WTC11 (cell line): ENCODE measurements at regions not wholly inside any gene's neighbourhood (a gene's known extent, or its start where the extent isn't known, plus 50 kb on each side); places are given as distances from the start of the nearest gene placed in this dataset.

Experiments
- ATAC-seq: fragments of 200-7000 bp; cut with Tn5 transposase; 2 replicates; pipeline ENCODE4 v1.10.0; 2021; ENCODE audit warnings: mild to moderate bottlenecking, moderate library complexity
- CTCF ChIA-PET: fragments of 300-600 bp; sonication (Branson Sonifier 250); formaldehyde crosslinking; loops from one replicate; lab custom pipeline; 2021; ENCODE audit warnings: antibody characterized with exemption; lab: Charles Lee
- POLR2A ChIA-PET: fragments of 350-600 bp; sonication (Branson Sonifier 250); formaldehyde crosslinking; loops from one replicate; lab custom pipeline; 2021; ENCODE audit warnings: antibody characterized with exemption; lab: Charles Lee
- DNase-seq: peaks from one replicate; pipeline ENCODE4 v3.0.0; 2021; ENCODE audit warnings: low spot score
- H3K27ac Mint-ChIP-seq: 2 replicates; pipeline ENCODE4 v1.8.0; 2021; ENCODE audit warnings: mixed read lengths
- H3K27me3 Mint-ChIP-seq: 2 replicates; pipeline ENCODE4 v1.8.0; 2021; ENCODE audit warnings: low read depth, mild to moderate bottlenecking, moderate library complexity, mixed read lengths
- H3K36me3 Mint-ChIP-seq: 2 replicates; pipeline ENCODE4 v1.8.0; 2021; ENCODE audit warnings: mixed read lengths
- H3K4me1 Mint-ChIP-seq: 2 replicates; pipeline ENCODE4 v1.8.0; 2022; ENCODE audit warnings: mixed read lengths
- H3K4me3 Mint-ChIP-seq: 2 replicates; pipeline ENCODE4 v1.8.0; 2021; ENCODE audit warnings: mild to moderate bottlenecking, moderate library complexity, mixed read lengths
- H3K9me3 Mint-ChIP-seq: 2 replicates; pipeline ENCODE4 v1.8.0; 2021; ENCODE audit warnings: mixed read lengths
- ELF4 ChIP-seq: sonication (generic); formaldehyde crosslinking; IDR thresholded peaks from 2 replicates; pipeline ENCODE4 v1.8.1; 2022; ENCODE audit warnings: low read depth, mild to moderate bottlenecking, moderate library complexity, missing genetic modification reagents
- EMX1 ChIP-seq: fragments of 250-450 bp; sonication (Bioruptor Pico); IDR thresholded peaks from 2 replicates; pipeline ENCODE4 v1.8.0; 2021; ENCODE audit warnings: mild to moderate bottlenecking
- ETV6 ChIP-seq: sonication (generic); formaldehyde crosslinking; IDR thresholded peaks from 2 replicates; pipeline ENCODE4 v1.8.1; 2022; ENCODE audit warnings: mild to moderate bottlenecking, missing genetic modification reagents
- FOXK1 ChIP-seq: sonication (generic); formaldehyde crosslinking; IDR thresholded peaks from 2 replicates; pipeline ENCODE4 v1.8.0; 2022; ENCODE audit warnings: mild to moderate bottlenecking, moderate library complexity, missing genetic modification reagents
- FOXP1 ChIP-seq: sonication (generic); formaldehyde crosslinking; IDR thresholded peaks from 2 replicates; pipeline ENCODE4 v1.8.0; 2022; ENCODE audit warnings: missing genetic modification reagents, mild to moderate bottlenecking, moderate library complexity, borderline replicate concordance
- GTF2I ChIP-seq: fragments of 250-450 bp; sonication (Bioruptor Pico); conservative IDR thresholded peaks from 2 replicates; pipeline ENCODE4 v1.4.0; 2021; ENCODE audit warnings: mild to moderate bottlenecking
- MLX ChIP-seq: sonication (generic); formaldehyde crosslinking; IDR thresholded peaks from 2 replicates; pipeline ENCODE4 v1.8.1; 2023; ENCODE audit warnings: mild to moderate bottlenecking, missing genetic modification reagents, moderate library complexity
- NFATC4 ChIP-seq: fragments of 250-450 bp; sonication (Bioruptor Pico); IDR thresholded peaks from 2 replicates; pipeline ENCODE4 v1.9.0; 2021; ENCODE audit warnings: mild to moderate bottlenecking
- NR2C2 ChIP-seq: sonication (generic); formaldehyde crosslinking; IDR thresholded peaks from 2 replicates; pipeline ENCODE4 v1.8.0; 2022; ENCODE audit warnings: mild to moderate bottlenecking, missing genetic modification reagents
- OVOL2 ChIP-seq: fragments of 250-450 bp; sonication (Bioruptor Pico); IDR thresholded peaks from 2 replicates; pipeline ENCODE4 v1.9.0; 2021; ENCODE audit warnings: mild to moderate bottlenecking, borderline replicate concordance
- PRRX2 ChIP-seq: fragments of 250-450 bp; sonication (Bioruptor Pico); IDR thresholded peaks from 2 replicates; pipeline ENCODE4 v1.8.0; 2021; ENCODE audit warnings: mild to moderate bottlenecking
- SMAD4 ChIP-seq: sonication (generic); formaldehyde crosslinking; IDR thresholded peaks from 2 replicates; pipeline ENCODE4 v1.8.0; 2022; ENCODE audit warnings: mild to moderate bottlenecking, missing genetic modification reagents
- TEAD1 ChIP-seq: sonication (generic); formaldehyde crosslinking; IDR thresholded peaks from 2 replicates; pipeline ENCODE4 v1.8.0; 2022; ENCODE audit warnings: mild to moderate bottlenecking, missing genetic modification reagents
- TP53 ChIP-seq: sonication (generic); formaldehyde crosslinking; IDR thresholded peaks from 2 replicates; pipeline ENCODE4 v1.8.1; 2023; ENCODE audit warnings: mild to moderate bottlenecking, missing genetic modification reagents
- ZBTB21 ChIP-seq: sonication (generic); formaldehyde crosslinking; IDR thresholded peaks from 2 replicates; pipeline ENCODE4 v1.8.1; 2023; ENCODE audit warnings: mild to moderate bottlenecking, missing genetic modification reagents, borderline replicate concordance
- ZNF121 ChIP-seq: sonication (generic); formaldehyde crosslinking; IDR thresholded peaks from 2 replicates; pipeline ENCODE4 v1.8.0; 2023; ENCODE audit warnings: missing genetic modification reagents
- ZNF138 ChIP-seq: sonication (generic); formaldehyde crosslinking; conservative IDR thresholded peaks from 2 replicates; pipeline ENCODE4 v1.8.1; 2022; ENCODE audit warnings: mild to moderate bottlenecking, moderate library complexity, missing genetic modification reagents
- ZNF219 ChIP-seq: sonication (generic); formaldehyde crosslinking; IDR thresholded peaks from 2 replicates; pipeline ENCODE4 v1.8.0; 2023; ENCODE audit warnings: missing genetic modification reagents, mild to moderate bottlenecking, borderline replicate concordance
- ZNF396 ChIP-seq: fragments of 250-450 bp; sonication (Bioruptor Pico); IDR thresholded peaks from 2 replicates; pipeline ENCODE4 v1.8.0; 2021; ENCODE audit warnings: mild to moderate bottlenecking, moderate library complexity, borderline replicate concordance
- ZNF423 ChIP-seq: fragments of 250-450 bp; sonication (Bioruptor Pico); IDR thresholded peaks from 2 replicates; pipeline ENCODE4 v2.1.2; 2022; ENCODE audit warnings: mild to moderate bottlenecking, moderate library complexity
- ZNF671 ChIP-seq: fragments of 250-450 bp; sonication (Bioruptor Pico); IDR thresholded peaks from 2 replicates; pipeline ENCODE4 v1.8.0; 2021; ENCODE audit warnings: mild to moderate bottlenecking
- TF ChIP-seq, protein P1 (sequence below): fragments of 250-450 bp; sonication (Bioruptor Pico); IDR thresholded peaks from 2 replicates; pipeline ENCODE4 v1.8.0; 2021; ENCODE audit warnings: mild to moderate bottlenecking
- TF ChIP-seq, protein P2 (sequence below): sonication (generic); formaldehyde crosslinking; conservative IDR thresholded peaks from 2 replicates; pipeline ENCODE4 v1.8.1; 2023; ENCODE audit warnings: mild to moderate bottlenecking, low read depth, missing genetic modification reagents, moderate library complexity
- TF ChIP-seq, protein P3 (sequence below): sonication (generic); formaldehyde crosslinking; IDR thresholded peaks from 2 replicates; pipeline ENCODE4 v1.8.1; 2022; ENCODE audit warnings: mild to moderate bottlenecking, moderate library complexity, missing genetic modification reagents
- TF ChIP-seq, protein P4 (sequence below): sonication (generic); formaldehyde crosslinking; IDR thresholded peaks from 2 replicates; pipeline ENCODE4 v1.8.1; 2023; ENCODE audit warnings: mild to moderate bottlenecking, missing genetic modification reagents, borderline replicate concordance
- TF ChIP-seq, protein P5 (sequence below): fragments of 250-450 bp; sonication (Bioruptor Pico); IDR thresholded peaks from 2 replicates; pipeline ENCODE4 v1.9.0; 2021; ENCODE audit warnings: mild to moderate bottlenecking

GRCh38 chr5:4772591-4772990, 367.5 kb upstream of the ADAMTS16 start:
- ATAC-seq: no peak

GRCh38 chr5:4773827-4774317, 366.3 kb upstream of the ADAMTS16 start:
- Mint-ChIP-seq H3K27me3 (no peaks in the 10 kb centered on the region; the same call in 1 of the 2 replicates), H3K4me3 (no peak overlapping the region), H3K9me3 (peaks cover 8% of the 10 kb centered on the region), H3K4me1 (no peaks in the 10 kb centered on the region), H3K36me3 (no peaks in the 10 kb centered on the region), H3K27ac (no peak overlapping the region)
- ATAC-seq: no peak
- no peak for DNase-seq
- TF ChIP-seq EMX1 (no peak), MLX (CRISPR knock-in tag) (no peak)
- ChIA-PET CTCF (no interaction called here), POLR2A (no interaction called here)

More at GRCh38 chr5:4772591-4772990, 367.5 kb upstream of the ADAMTS16 start:
- POLR2A ChIA-PET: no interaction called here
- Mint-ChIP-seq H3K27me3 (no peaks in the 10 kb centered on the region; the same call in 1 of the 2 replicates), H3K4me1 (no peaks in the 10 kb centered on the region)
- DNase-seq: no peak
- TF ChIP-seq, protein P1, sequence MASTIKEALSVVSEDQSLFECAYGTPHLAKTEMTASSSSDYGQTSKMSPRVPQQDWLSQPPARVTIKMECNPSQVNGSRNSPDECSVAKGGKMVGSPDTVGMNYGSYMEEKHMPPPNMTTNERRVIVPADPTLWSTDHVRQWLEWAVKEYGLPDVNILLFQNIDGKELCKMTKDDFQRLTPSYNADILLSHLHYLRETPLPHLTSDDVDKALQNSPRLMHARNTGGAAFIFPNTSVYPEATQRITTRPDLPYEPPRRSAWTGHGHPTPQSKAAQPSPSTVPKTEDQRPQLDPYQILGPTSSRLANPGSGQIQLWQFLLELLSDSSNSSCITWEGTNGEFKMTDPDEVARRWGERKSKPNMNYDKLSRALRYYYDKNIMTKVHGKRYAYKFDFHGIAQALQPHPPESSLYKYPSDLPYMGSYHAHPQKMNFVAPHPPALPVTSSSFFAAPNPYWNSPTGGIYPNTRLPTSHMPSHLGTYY (CRISPR knock-in tag): no peak
- TF ChIP-seq FOXK1: no peak
- TF ChIP-seq FOXP1: no peak
- no peak for TF ChIP-seq ZNF396
- no peak for TF ChIP-seq ETV6 (CRISPR knock-in tag)
- no peak for TF ChIP-seq ELF4 (CRISPR knock-in tag)
- no peak for TF ChIP-seq ZNF671 (CRISPR knock-in tag)
- TF ChIP-seq OVOL2 (CRISPR knock-in tag): no peak
- no peak for TF ChIP-seq SMAD4 (CRISPR knock-in tag)
- TF ChIP-seq, protein P2, sequence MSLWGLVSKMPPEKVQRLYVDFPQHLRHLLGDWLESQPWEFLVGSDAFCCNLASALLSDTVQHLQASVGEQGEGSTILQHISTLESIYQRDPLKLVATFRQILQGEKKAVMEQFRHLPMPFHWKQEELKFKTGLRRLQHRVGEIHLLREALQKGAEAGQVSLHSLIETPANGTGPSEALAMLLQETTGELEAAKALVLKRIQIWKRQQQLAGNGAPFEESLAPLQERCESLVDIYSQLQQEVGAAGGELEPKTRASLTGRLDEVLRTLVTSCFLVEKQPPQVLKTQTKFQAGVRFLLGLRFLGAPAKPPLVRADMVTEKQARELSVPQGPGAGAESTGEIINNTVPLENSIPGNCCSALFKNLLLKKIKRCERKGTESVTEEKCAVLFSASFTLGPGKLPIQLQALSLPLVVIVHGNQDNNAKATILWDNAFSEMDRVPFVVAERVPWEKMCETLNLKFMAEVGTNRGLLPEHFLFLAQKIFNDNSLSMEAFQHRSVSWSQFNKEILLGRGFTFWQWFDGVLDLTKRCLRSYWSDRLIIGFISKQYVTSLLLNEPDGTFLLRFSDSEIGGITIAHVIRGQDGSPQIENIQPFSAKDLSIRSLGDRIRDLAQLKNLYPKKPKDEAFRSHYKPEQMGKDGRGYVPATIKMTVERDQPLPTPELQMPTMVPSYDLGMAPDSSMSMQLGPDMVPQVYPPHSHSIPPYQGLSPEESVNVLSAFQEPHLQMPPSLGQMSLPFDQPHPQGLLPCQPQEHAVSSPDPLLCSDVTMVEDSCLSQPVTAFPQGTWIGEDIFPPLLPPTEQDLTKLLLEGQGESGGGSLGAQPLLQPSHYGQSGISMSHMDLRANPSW: no peak
- TF ChIP-seq NFATC4 (CRISPR knock-in tag): no peak
- no peak for TF ChIP-seq TEAD1 (CRISPR knock-in tag)
- no peak for TF ChIP-seq ZNF121 (CRISPR knock-in tag)
- TF ChIP-seq, protein P3, sequence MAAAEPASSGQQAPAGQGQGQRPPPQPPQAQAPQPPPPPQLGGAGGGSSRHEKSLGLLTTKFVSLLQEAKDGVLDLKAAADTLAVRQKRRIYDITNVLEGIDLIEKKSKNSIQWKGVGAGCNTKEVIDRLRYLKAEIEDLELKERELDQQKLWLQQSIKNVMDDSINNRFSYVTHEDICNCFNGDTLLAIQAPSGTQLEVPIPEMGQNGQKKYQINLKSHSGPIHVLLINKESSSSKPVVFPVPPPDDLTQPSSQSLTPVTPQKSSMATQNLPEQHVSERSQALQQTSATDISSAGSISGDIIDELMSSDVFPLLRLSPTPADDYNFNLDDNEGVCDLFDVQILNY (CRISPR knock-in tag): no peak
- TF ChIP-seq NR2C2 (CRISPR knock-in tag): no peak
- no peak for TF ChIP-seq ZBTB21 (CRISPR knock-in tag)
- TF ChIP-seq ZNF138: no peak
- TF ChIP-seq, all 79 proteins: peak for 0
- Mint-ChIP-seq H3K36me3 (no peaks in the 10 kb centered on the region), H3K9me3 (peaks cover 7% of the 10 kb centered on the region; the same call in 1 of the 2 replicates), H3K27ac (no peak overlapping the region), H3K4me3 (no peak overlapping the region)
- CTCF ChIA-PET: no interaction called here

DNA sequence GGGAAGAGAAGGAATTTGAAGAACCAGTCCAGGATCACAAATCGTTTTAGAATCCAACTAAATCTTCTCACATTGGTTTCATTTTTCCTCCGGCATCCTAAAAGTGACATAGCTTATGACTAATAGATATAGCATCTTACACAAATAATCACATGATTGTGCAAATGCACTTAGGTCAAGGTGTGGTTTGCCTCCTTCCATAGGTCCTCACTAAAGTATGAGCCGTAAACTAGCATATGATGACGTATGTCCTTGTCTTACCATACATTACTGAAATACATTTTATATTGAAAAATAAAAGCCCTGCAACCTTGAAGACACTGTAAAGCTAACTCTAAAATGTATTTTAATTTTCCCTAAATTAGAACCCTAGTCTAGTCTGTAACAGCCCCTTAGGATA, 362.7 kb upstream of the ADAMTS16 start:
- H3K4me3 Mint-ChIP-seq: no peak overlapping the region
- ChIA-PET POLR2A (no interaction called here), CTCF (no interaction called here)
- H3K9me3 Mint-ChIP-seq: peaks cover 4% of the 10 kb centered on the region
- no peak overlapping the region for H3K27ac Mint-ChIP-seq
- peaks cover 7% of the 10 kb centered on the region for H3K4me1 Mint-ChIP-seq
- DNase-seq (no peak), ATAC-seq (no peak)
- H3K27me3 Mint-ChIP-seq: no peaks in the 10 kb centered on the region; the same call in 1 of the 2 replicates
- H3K36me3 Mint-ChIP-seq: no peaks in the 10 kb centered on the region
- TF ChIP-seq ZNF219 (CRISPR knock-in tag) (no peak), FOXK1 (no peak), ZNF423 (CRISPR knock-in tag) (no peak), GTF2I (CRISPR knock-in tag) (no peak), PRRX2 (CRISPR knock-in tag) (no peak), SMAD4 (CRISPR knock-in tag) (no peak), TP53 (no peak), ZNF671 (CRISPR knock-in tag) (no peak)
- TF ChIP-seq, protein P4, sequence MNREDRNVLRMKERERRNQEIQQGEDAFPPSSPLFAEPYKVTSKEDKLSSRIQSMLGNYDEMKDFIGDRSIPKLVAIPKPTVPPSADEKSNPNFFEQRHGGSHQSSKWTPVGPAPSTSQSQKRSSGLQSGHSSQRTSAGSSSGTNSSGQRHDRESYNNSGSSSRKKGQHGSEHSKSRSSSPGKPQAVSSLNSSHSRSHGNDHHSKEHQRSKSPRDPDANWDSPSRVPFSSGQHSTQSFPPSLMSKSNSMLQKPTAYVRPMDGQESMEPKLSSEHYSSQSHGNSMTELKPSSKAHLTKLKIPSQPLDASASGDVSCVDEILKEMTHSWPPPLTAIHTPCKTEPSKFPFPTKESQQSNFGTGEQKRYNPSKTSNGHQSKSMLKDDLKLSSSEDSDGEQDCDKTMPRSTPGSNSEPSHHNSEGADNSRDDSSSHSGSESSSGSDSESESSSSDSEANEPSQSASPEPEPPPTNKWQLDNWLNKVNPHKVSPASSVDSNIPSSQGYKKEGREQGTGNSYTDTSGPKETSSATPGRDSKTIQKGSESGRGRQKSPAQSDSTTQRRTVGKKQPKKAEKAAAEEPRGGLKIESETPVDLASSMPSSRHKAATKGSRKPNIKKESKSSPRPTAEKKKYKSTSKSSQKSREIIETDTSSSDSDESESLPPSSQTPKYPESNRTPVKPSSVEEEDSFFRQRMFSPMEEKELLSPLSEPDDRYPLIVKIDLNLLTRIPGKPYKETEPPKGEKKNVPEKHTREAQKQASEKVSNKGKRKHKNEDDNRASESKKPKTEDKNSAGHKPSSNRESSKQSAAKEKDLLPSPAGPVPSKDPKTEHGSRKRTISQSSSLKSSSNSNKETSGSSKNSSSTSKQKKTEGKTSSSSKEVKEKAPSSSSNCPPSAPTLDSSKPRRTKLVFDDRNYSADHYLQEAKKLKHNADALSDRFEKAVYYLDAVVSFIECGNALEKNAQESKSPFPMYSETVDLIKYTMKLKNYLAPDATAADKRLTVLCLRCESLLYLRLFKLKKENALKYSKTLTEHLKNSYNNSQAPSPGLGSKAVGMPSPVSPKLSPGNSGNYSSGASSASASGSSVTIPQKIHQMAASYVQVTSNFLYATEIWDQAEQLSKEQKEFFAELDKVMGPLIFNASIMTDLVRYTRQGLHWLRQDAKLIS: no peak
- TF ChIP-seq, protein P5, sequence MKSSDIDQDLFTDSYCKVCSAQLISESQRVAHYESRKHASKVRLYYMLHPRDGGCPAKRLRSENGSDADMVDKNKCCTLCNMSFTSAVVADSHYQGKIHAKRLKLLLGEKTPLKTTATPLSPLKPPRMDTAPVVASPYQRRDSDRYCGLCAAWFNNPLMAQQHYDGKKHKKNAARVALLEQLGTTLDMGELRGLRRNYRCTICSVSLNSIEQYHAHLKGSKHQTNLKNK (CRISPR knock-in tag): no peak
